ENCODE measurements at regions not wholly inside any gene's neighbourhood (a gene's known extent, or its start where the extent isn't known, plus 50 kb on each side); places are given as distances from the start of the nearest gene placed in this dataset.

DNA sequence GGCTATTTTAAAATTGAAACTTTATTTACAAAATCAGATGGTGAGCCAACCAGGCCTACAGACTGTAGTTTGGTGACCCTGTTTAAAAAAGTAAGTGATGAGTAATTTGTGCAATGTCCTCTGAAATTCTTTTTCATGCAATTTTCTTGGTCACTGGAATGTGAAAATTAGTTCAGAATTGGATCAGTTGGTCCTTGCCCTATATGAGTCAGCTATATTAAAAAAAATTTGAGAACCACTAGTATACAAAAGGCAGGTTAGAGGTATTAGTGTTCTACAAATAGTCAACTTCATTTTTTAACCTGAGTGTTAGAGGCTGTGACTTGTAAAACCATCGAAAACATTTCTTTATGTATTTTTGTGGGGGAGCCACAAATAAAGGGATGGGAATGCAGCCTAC lies 91.1 kb upstream of the NXPH2 start:
- H3K4me3 ChIP-seq (ENCODE audit: low read depth, low read length, poor library complexity, severe bottlenecking), result no peak overlapping the region

DNA sequence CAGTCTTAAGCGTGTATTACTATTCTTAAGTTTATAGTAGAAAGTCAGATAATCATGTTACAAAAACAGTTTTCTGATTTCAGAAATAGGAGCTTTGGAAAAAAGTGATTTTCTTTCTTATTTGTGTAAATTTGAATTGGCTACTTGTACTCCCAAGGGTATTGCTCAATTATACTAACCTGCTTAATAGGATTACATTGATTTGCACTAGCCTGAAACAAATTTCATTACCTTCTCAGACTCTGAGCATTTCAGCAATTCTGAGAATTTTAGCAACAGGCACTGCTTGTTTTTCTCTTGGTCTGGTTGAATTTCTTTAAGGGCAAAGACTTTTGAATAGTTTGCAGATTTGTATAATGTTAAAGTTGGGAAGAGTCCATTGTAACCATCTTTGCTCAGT lies 87.2 kb upstream of the NXPH2 start:
- Histone ChIP-seq H3K9me3 (ENCODE audit: low read length) (no peaks in the 10 kb centered on the region), H3K9ac (ENCODE audit: low read length) (no peak overlapping the region), H3K4me2 (ENCODE audit: low read length) (no peak overlapping the region), H4K20me1 (ENCODE audit: insufficient read depth, low read length) (no peaks in the 10 kb centered on the region), H3K4me3 (ENCODE audit: low read depth, low read length, poor library complexity, severe bottlenecking) (no peak overlapping the region), H3K4me1 (ENCODE audit: insufficient read depth, low read length, severe bottlenecking) (no peaks in the 10 kb centered on the region), H2AFZ (ENCODE audit: low read length) (no peak overlapping the region), H3K9me2 (ENCODE audit: low read depth, low read length) (no peaks in the 10 kb centered on the region), H3K27ac (ENCODE audit: low read depth, low read length, poor library complexity, severe bottlenecking) (no peak overlapping the region), H3K27me3 (ENCODE audit: insufficient read depth, low read length) (no peaks in the 10 kb centered on the region), H3F3A (ENCODE audit: insufficient read depth, low read length) (no peaks in the 10 kb centered on the region), H3K79me2 (ENCODE audit: insufficient read depth, low read length) (no peaks in the 10 kb centered on the region), H3K36me3 (ENCODE audit: insufficient read depth, low read length) (no peaks in the 10 kb centered on the region)
- TF ChIP-seq, protein P1, sequence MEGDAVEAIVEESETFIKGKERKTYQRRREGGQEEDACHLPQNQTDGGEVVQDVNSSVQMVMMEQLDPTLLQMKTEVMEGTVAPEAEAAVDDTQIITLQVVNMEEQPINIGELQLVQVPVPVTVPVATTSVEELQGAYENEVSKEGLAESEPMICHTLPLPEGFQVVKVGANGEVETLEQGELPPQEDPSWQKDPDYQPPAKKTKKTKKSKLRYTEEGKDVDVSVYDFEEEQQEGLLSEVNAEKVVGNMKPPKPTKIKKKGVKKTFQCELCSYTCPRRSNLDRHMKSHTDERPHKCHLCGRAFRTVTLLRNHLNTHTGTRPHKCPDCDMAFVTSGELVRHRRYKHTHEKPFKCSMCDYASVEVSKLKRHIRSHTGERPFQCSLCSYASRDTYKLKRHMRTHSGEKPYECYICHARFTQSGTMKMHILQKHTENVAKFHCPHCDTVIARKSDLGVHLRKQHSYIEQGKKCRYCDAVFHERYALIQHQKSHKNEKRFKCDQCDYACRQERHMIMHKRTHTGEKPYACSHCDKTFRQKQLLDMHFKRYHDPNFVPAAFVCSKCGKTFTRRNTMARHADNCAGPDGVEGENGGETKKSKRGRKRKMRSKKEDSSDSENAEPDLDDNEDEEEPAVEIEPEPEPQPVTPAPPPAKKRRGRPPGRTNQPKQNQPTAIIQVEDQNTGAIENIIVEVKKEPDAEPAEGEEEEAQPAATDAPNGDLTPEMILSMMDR (IDR thresholded peaks at IDR 0.05; ENCODE audit: low read length), result no peak
- TF ChIP-seq EZH2 (IDR thresholded peaks at IDR 0.05; ENCODE audit: borderline replicate concordance, low read length), result no peak

More for the DNA sequence above, 91.1 kb upstream of the NXPH2 start:
- no peak overlapping the region for H3K9ac ChIP-seq (ENCODE audit: low read length)
- no peaks in the 10 kb centered on the region for H3K36me3 ChIP-seq (ENCODE audit: insufficient read depth, low read length)
- H3F3A ChIP-seq (ENCODE audit: insufficient read depth, low read length), result no peaks in the 10 kb centered on the region
- H4K20me1 ChIP-seq (ENCODE audit: insufficient read depth, low read length), result no peaks in the 10 kb centered on the region
- no peaks in the 10 kb centered on the region for H3K79me2 ChIP-seq (ENCODE audit: insufficient read depth, low read length)
- no peaks in the 10 kb centered on the region for H3K9me2 ChIP-seq (ENCODE audit: low read depth, low read length)
- H3K4me2 ChIP-seq (ENCODE audit: low read length), result no peak overlapping the region
- no peaks in the 10 kb centered on the region for H3K4me1 ChIP-seq (ENCODE audit: insufficient read depth, low read length, severe bottlenecking)
- no peaks in the 10 kb centered on the region for H3K27me3 ChIP-seq (ENCODE audit: insufficient read depth, low read length)
- TF ChIP-seq, protein P1 (IDR thresholded peaks at IDR 0.05; ENCODE audit: low read length), result no peak
- no peak for TF ChIP-seq EZH2 (IDR thresholded peaks at IDR 0.05; ENCODE audit: borderline replicate concordance, low read length)
- H3K27ac ChIP-seq (ENCODE audit: low read depth, low read length, poor library complexity, severe bottlenecking), result no peak overlapping the region
- no peaks in the 10 kb centered on the region for H3K9me3 ChIP-seq (ENCODE audit: low read length)
- no peak overlapping the region for H2AFZ ChIP-seq (ENCODE audit: low read length)

DNA sequence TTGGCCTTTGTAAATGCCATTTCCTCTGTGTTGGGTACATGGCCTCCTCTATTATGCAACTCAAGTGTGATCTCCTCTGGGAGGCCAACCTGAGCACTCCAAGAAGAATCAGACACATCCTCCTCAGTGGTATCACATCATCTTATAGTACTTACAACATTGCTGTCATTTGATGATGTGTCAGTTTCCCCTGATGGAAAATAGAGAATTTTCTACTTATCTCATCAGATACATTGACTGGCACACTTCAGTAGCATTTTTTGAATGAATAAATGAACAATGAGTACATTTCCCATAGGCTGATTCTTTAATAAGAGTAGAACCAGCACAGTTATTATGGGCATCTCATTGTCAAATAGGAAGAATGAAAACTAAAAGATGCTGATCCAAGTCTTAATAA lies 86.6 kb upstream of the NXPH2 start:
- H2AFZ ChIP-seq (ENCODE audit: low read length), result no peak overlapping the region
- H3K4me1 ChIP-seq (ENCODE audit: insufficient read depth, low read length, severe bottlenecking), result no peaks in the 10 kb centered on the region
- H3K36me3 ChIP-seq (ENCODE audit: insufficient read depth, low read length), result no peaks in the 10 kb centered on the region
- H3K27ac ChIP-seq (ENCODE audit: low read depth, low read length, poor library complexity, severe bottlenecking), result no peak overlapping the region
- H3K9me2 ChIP-seq (ENCODE audit: low read depth, low read length), result no peaks in the 10 kb centered on the region
- no peak overlapping the region for H3K4me2 ChIP-seq (ENCODE audit: low read length)
- no peaks in the 10 kb centered on the region for H3K79me2 ChIP-seq (ENCODE audit: insufficient read depth, low read length)
- no peaks in the 10 kb centered on the region for H3F3A ChIP-seq (ENCODE audit: insufficient read depth, low read length)
- H3K4me3 ChIP-seq (ENCODE audit: low read depth, low read length, poor library complexity, severe bottlenecking), result no peak overlapping the region
- no peak overlapping the region for H3K9ac ChIP-seq (ENCODE audit: low read length)
- H4K20me1 ChIP-seq (ENCODE audit: insufficient read depth, low read length), result no peaks in the 10 kb centered on the region
- H3K9me3 ChIP-seq (ENCODE audit: low read length), result no peaks in the 10 kb centered on the region
- TF ChIP-seq, protein P1 (IDR thresholded peaks at IDR 0.05; ENCODE audit: low read length), result no peak
- no peak for TF ChIP-seq EZH2 (IDR thresholded peaks at IDR 0.05; ENCODE audit: borderline replicate concordance, low read length)
- H3K27me3 ChIP-seq (ENCODE audit: insufficient read depth, low read length), result no peaks in the 10 kb centered on the region

Data from OCI-LY1 (cell line).